Endothelial cell of umbilical vein (primary cell): ENCODE measurements at regions not wholly inside any gene's neighbourhood (a gene's known extent, or its start where the extent isn't known, plus 50 kb on each side); places are given as distances from the start of the nearest gene placed in this dataset.

Experiments used
- CTCF ChIP-seq, 2 donors: IDR thresholded peaks; 1 replicate in 1 of 2; 2 replicates in 1 of 2; pipeline ENCODE4 v1.5.1; 2011; ENCODE audit warnings: low read length in 2 of 2, mild to moderate bottlenecking in 2 of 2, moderate library complexity in 2 of 2, control low read depth in 1 of 2, inconsistent platforms in 1 of 2, low read depth in 1 of 2; ENCODE audit not compliant: insufficient read depth in 1 of 2; ENCODE audit errors: extremely low read depth in 1 of 2
- EZH2 ChIP-seq: IDR thresholded peaks from 2 replicates; pipeline ENCODE4 v1.6.1; 2012; ENCODE audit warnings: borderline replicate concordance, low read depth, mild to moderate bottlenecking, moderate library complexity, low read length, inconsistent platforms; ENCODE audit not compliant: severe bottlenecking
- MAX ChIP-seq: IDR thresholded peaks from 2 replicates; pipeline ENCODE4 v1.6.1; 2011; ENCODE audit not compliant: insufficient read depth, insufficient read length
- POLR2A ChIP-seq: IDR thresholded peaks from 2 replicates; pipeline ENCODE4 v1.6.1; 2012; ENCODE audit warnings: low read depth, mild to moderate bottlenecking, control low read depth, low read length
- POLR2AphosphoS5 ChIP-seq: IDR thresholded peaks from 2 replicates; pipeline ENCODE4 v1.6.1; 2012; ENCODE audit warnings: low read depth, mild to moderate bottlenecking, control low read depth, low read length, moderate library complexity; ENCODE audit not compliant: insufficient read depth

DNA sequence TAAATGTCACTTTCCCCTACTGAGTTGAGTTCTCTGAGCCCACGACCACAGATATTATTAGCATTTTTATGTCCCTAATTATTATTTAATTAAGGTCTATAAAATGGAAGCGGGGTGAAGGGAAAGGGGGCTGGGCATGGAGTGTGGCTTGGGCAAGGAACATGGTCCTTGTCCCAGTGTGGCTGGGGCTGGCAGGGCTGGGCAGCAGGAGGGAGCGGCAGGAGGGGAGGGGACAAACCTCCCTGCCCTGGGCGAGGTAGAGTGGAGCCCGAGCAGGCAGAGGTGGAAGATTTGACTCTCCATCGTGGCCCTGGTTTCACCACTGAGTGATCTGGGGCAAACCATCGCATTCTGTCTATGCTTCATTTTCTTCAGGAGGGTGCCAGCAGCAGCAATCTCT is 402.9 kb upstream of the C2CD4B start:
- no peak for TF ChIP-seq CTCF (IDR thresholded peaks at IDR 0.05; ENCODE audit: extremely low read depth in 1 of 2, insufficient read depth in 1 of 2, low read depth in 1 of 2, low read length in 2 of 2)
- TF ChIP-seq POLR2A = no peak
- TF ChIP-seq EZH2 = no peak
- TF ChIP-seq POLR2AphosphoS5 = no peak
- no peak for TF ChIP-seq MAX
